Activated T-cell treated with anti-CD3 and anti-CD28 coated beads, Interleukin-2, amount 50 U/mL, for 72 hours (primary cell): ENCODE measurements at regions not wholly inside any gene's neighbourhood (a gene's known extent, or its start where the extent isn't known, plus 50 kb on each side); places are given as distances from the start of the nearest gene placed in this dataset.

Experiments
- ATAC-seq, 2 donors: fragments of 150-1000 bp; cut with Tn5 transposase; replicated peaks in 1 of 2; 2 replicates each; pipeline ENCODE4 v1.10.0; 2021; ENCODE audit warnings: moderate library complexity in 2 of 2, mild to moderate bottlenecking in 1 of 2
- DNase-seq, 2 donors: peaks; one replicate each; pipeline ENCODE4 v3.0.0; 2021 to 2022; ENCODE audit warnings: mixed read lengths in 1 of 2
- H3K27ac Mint-ChIP-seq: one replicate; pipeline ENCODE4 v1.8.0; 2022; ENCODE audit warnings: mild to moderate bottlenecking, moderate library complexity, mixed read lengths
- H3K27me3 Mint-ChIP-seq: one replicate; pipeline ENCODE4 v1.8.0; 2022; ENCODE audit warnings: low read depth, mixed read lengths
- H3K36me3 Mint-ChIP-seq, 2 donors: one replicate each; pipeline ENCODE4 v1.8.0; 2022; ENCODE audit warnings: mixed read lengths in 2 of 2, mild to moderate bottlenecking in 1 of 2; ENCODE audit not compliant: insufficient read depth in 2 of 2
- H3K4me1 Mint-ChIP-seq: one replicate; pipeline ENCODE4 v1.8.0; 2022; ENCODE audit warnings: low read depth, mixed read lengths
- H3K4me3 Mint-ChIP-seq, 2 donors: one replicate each; pipeline ENCODE4 v1.8.0; 2022; ENCODE audit warnings: mild to moderate bottlenecking in 2 of 2, mixed read lengths in 2 of 2, moderate library complexity in 2 of 2
- H3K9me3 Mint-ChIP-seq, 2 donors: one replicate each; pipeline ENCODE4 v1.8.0; 2022; ENCODE audit warnings: mixed read lengths in 2 of 2

- Mint-ChIP-seq H3K27ac (no peak overlapping the region), H3K4me3 (no peak overlapping the region), H3K9me3 (no peaks in the 10 kb centered on the region), H3K4me1 (no peaks in the 10 kb centered on the region), H3K27me3 (peaks cover 16% of the 10 kb centered on the region), H3K36me3 (no peaks in the 10 kb centered on the region)
- ATAC-seq = no peak
- DNase-seq = no peak
These were observed 50.0 kb upstream of the SHH start for GRCh38 chr7:155862123-155862892.
